ENCODE measurements at regions not wholly inside any gene's neighbourhood (a gene's known extent, or its start where the extent isn't known, plus 50 kb on each side); places are given as distances from the start of the nearest gene placed in this dataset.

- H3K36me3 ChIP-seq (ENCODE audit: control insufficient read depth, insufficient read depth, low read length) = no peaks in the 10 kb centered on the region
- H3K9ac ChIP-seq (ENCODE audit: low read depth, low read length) = no peak overlapping the region
- ChIA-PET POLR2A (ENCODE audit: unreplicated experiment) (no interaction called here), CTCF (no interaction called here)
- in situ Hi-C loops (cut with MboI; ENCODE audit: low sequenced_read_pairs) = no loop called here
- no peak overlapping the region for H3K4me3 ChIP-seq (ENCODE audit: insufficient read depth, low read depth, low read length)
- TF ChIP-seq CEBPB (IDR thresholded peaks at IDR 0.05; ENCODE audit: low read depth, low read length) (no peak), POLR2A (IDR thresholded peaks at IDR 0.05; ENCODE audit: low read depth, low read length) (no peak)
- TF ChIP-seq, protein P1, sequence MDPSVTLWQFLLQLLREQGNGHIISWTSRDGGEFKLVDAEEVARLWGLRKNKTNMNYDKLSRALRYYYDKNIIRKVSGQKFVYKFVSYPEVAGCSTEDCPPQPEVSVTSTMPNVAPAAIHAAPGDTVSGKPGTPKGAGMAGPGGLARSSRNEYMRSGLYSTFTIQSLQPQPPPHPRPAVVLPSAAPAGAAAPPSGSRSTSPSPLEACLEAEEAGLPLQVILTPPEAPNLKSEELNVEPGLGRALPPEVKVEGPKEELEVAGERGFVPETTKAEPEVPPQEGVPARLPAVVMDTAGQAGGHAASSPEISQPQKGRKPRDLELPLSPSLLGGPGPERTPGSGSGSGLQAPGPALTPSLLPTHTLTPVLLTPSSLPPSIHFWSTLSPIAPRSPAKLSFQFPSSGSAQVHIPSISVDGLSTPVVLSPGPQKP (IDR thresholded peaks at IDR 0.05; ENCODE audit: borderline replicate concordance, low read depth, low read length) = no peak
- no peaks in the 10 kb centered on the region for H3K27me3 ChIP-seq (ENCODE audit: control insufficient read depth, insufficient read depth, low read length)
- H3K18ac ChIP-seq (ENCODE audit: low read depth, low read length) = no peak overlapping the region
- no peaks in the 10 kb centered on the region; the same call in 1 of the 2 replicates for H3K9me3 ChIP-seq (ENCODE audit: control insufficient read depth, insufficient read depth, low read length)
- no peak overlapping the region for H3K14ac ChIP-seq (replicated peaks; ENCODE audit: low read depth, low read length)
- no peak overlapping the region for H2AFZ ChIP-seq (replicated peaks; ENCODE audit: low read length, poor library complexity)
- no peak overlapping the region for H4K91ac ChIP-seq (ENCODE audit: insufficient read depth, low read depth, low read length)
- H3K79me1 ChIP-seq (ENCODE audit: low read depth in 1 of 2, low read length in 2 of 2) = no peaks in the 10 kb centered on the region
- H2BK15ac ChIP-seq (ENCODE audit: low read depth, low read length) = no peak overlapping the region
- H2BK20ac ChIP-seq (ENCODE audit: low read depth, low read length) = no peak overlapping the region
- no peak overlapping the region for H2AK5ac ChIP-seq (ENCODE audit: low read depth, low read length)
- dilution Hi-C loops (cut with HindIII; ENCODE audit: low sequenced_read_pairs, unreplicated experiment) = no loop called here
- H2BK5ac ChIP-seq (ENCODE audit: low read depth, low read length, poor library complexity, severe bottlenecking) = no peak overlapping the region
- no peaks in the 10 kb centered on the region for H4K20me1 ChIP-seq (ENCODE audit: insufficient read depth, low read length)
- H3K9me1 ChIP-seq (ENCODE audit: insufficient read depth, low read length) = no peaks in the 10 kb centered on the region
- H2BK120ac ChIP-seq (ENCODE audit: low read depth, low read length) = no peak overlapping the region
- no peak overlapping the region for H3K4me2 ChIP-seq (ENCODE audit: low read depth, low read length)
- no peak overlapping the region for H3K4ac ChIP-seq (ENCODE audit: low read depth, low read length)
- no peak overlapping the region for H2AK9ac ChIP-seq (replicated peaks; ENCODE audit: low read depth, low read length, poor library complexity)
- BruUV-seq (replicated peaks) = no TSS peak
- no peak overlapping the region for H4K5ac ChIP-seq (ENCODE audit: low read depth, low read length)
- no peak overlapping the region for H3K23ac ChIP-seq (ENCODE audit: low read depth, low read length)
- no peak overlapping the region for H4K8ac ChIP-seq (ENCODE audit: low read depth in 2 of 2, low read length in 2 of 2)
- WGBS, 2 experiments (ENCODE audit: extremely low coverage in 2 of 2, insufficient read length in 1 of 2) = no CpG with 5 or more reads among the region's 2 CpGs
- H3K56ac ChIP-seq (ENCODE audit: extremely low read depth, insufficient read depth, low read length) = no peak overlapping the region
- intact Hi-C loops (cut with micrococcal nuclease) = no loop called here
- no peak overlapping the region for H3K27ac ChIP-seq (ENCODE audit: insufficient read depth, low read length)
- ATAC-seq (ENCODE audit: low read depth) = no peak
- no peaks in the 10 kb centered on the region for H3K4me1 ChIP-seq (ENCODE audit: control insufficient read depth, insufficient read depth, low read length)
- DNase-seq = no peak
These were observed 321.7 kb upstream of the USP25 start for GRCh38 chr21:15408089-15408488.

Data from IMR-90 (cell line).